ENCODE measurements at regions not wholly inside any gene's neighbourhood (a gene's known extent, or its start where the extent isn't known, plus 50 kb on each side); places are given as distances from the start of the nearest gene placed in this dataset.

DNA sequence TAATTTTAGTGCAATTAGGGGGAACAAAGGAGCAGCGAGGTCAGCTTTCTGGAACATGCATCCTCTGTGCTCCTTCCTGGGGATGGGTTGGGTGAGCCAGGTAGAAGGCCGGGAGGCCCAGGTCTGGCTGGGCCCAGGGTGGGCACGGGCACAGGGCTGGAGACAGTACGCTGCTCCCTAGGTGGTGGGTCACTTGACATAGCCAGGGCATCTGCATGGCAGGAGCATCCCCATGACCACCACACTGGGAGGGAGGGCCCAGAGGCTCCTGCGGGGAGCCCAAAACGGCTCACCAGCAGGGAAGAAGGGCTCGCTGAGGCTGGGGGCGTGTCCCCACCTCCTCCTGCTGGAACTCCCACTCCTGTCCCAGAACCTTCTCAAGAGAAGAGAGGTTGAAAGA, 216.8 kb downstream of the NXNL2 start:
- no peak for ATAC-seq (replicated peaks in 1 of 4)
- WGBS (ENCODE audit: insufficient coverage), result 68% methylated on average over 4 of the region's 8 CpGs

DNA sequence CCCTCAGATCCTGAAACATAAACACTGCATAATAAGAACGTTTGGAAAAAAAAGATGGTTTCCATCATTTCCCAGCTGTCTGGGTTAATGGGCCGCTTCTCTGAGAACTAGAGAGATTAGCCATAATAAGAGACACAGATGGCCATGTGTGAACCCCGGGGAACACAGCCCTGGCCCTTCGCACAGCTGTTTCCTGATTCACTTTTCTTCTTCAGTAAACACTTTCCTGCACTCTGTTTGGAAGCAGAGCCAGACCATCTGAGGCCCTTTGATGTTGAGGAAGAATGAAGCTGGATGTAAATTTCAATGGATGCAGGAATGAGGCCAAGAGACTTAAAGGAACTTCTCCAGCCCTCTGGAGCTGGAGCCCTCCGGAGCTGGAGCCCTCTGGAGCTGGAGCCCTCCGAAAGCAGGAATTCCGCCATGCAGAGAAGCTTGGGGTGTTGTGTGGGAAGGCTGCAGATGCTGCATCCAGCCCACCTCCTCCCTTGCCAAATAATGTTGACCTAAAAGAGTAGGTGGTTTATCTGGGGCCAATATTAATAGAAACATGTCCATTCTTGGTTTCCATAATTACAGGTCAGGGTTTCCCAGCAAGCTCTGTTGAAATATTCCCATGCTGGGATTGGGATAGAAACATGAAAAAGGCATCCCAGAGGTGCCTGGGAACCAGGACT, 218.9 kb downstream of the NXNL2 start:
- ATAC-seq (replicated peaks in 1 of 4), result no peak
- no peaks in the 10 kb centered on the region for H3K9me3 ChIP-seq
- H3K4me1 ChIP-seq (ENCODE audit: control insufficient read depth in 1 of 2, extremely low read depth in 1 of 2, insufficient read depth in 2 of 2, low read length in 2 of 2), result no peaks in the 10 kb centered on the region
- no peaks in the 10 kb centered on the region for H3K9me3 Mint-ChIP-seq
- H3K36me3 Mint-ChIP-seq, result no peaks in the 10 kb centered on the region
- no peaks in the 10 kb centered on the region for H3K4me1 Mint-ChIP-seq
- no peaks in the 10 kb centered on the region for H3K36me3 ChIP-seq (ENCODE audit: control insufficient read depth in 2 of 2, extremely low read depth in 1 of 2, insufficient read depth in 1 of 2, low read length in 1 of 2)
- no peak for DNase-seq
- H3K4me3 Mint-ChIP-seq, result no peak overlapping the region
- H3K27me3 ChIP-seq (replicated peaks in 1 of 2; ENCODE audit: control insufficient read depth in 2 of 2, extremely low read depth in 1 of 2, insufficient read depth in 2 of 2, low read length in 1 of 2), result peaks cover 0 to 25% of the 10 kb centered on the region in 2 experiments
- no peak overlapping the region for H3K27ac Mint-ChIP-seq
- 25% methylated on average over 2 of the region's 7 CpGs for WGBS (ENCODE audit: insufficient coverage)
- ChIA-PET POLR2A (no interaction called here), CTCF (no interaction called here)
- H3K4me3 ChIP-seq (ENCODE audit: control insufficient read depth in 1 of 2, extremely low read depth in 1 of 2, low read length in 1 of 2), result no peak overlapping the region
- H3K27me3 Mint-ChIP-seq, result peaks cover 19 to 20% of the 10 kb centered on the region in 2 donors
- H3K27ac ChIP-seq (ENCODE audit: low read length), result no peak overlapping the region

More for the DNA sequence above, 216.8 kb downstream of the NXNL2 start:
- Mint-ChIP-seq H3K4me1 (no peaks in the 10 kb centered on the region), H3K27me3 (peaks cover 7 to 9% of the 10 kb centered on the region in 2 donors), H3K4me3 (no peak overlapping the region), H3K36me3 (no peaks in the 10 kb centered on the region), H3K27ac (no peak overlapping the region), H3K9me3 (no peaks in the 10 kb centered on the region)
- Histone ChIP-seq H3K9me3 (no peaks in the 10 kb centered on the region), H3K27me3 (replicated peaks in 1 of 2; ENCODE audit: control insufficient read depth in 2 of 2, extremely low read depth in 1 of 2, insufficient read depth in 2 of 2, low read length in 1 of 2) (peaks cover 0 to 13% of the 10 kb centered on the region in 2 experiments), H3K36me3 (ENCODE audit: control insufficient read depth in 2 of 2, extremely low read depth in 1 of 2, insufficient read depth in 1 of 2, low read length in 1 of 2) (no peaks in the 10 kb centered on the region), H3K27ac (ENCODE audit: low read length) (no peak overlapping the region), H3K4me3 (ENCODE audit: control insufficient read depth in 1 of 2, extremely low read depth in 1 of 2, low read length in 1 of 2) (no peak overlapping the region), H3K4me1 (ENCODE audit: control insufficient read depth in 1 of 2, extremely low read depth in 1 of 2, insufficient read depth in 2 of 2, low read length in 2 of 2) (no peaks in the 10 kb centered on the region)
- no peak for DNase-seq
- ChIA-PET CTCF (no interaction called here), POLR2A (no interaction called here)

DNA sequence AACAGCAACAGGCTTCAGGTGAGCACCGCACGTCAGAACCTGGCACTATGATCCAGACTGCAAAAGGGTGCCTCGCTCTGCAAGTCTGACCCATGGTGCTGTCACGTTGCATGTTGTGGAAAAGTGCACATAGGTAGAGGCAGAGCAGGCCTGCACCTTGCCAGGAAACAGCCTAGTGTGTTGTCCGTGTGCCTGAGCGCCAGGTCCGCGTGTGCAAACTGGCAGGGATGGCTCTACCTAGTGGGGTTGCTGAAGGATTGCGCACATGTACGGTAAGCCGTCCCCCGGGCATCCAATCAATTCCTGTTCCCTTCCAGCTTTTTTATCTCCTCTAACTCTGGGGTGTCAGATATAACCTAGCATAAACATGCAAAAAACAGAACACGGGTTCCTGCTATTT, 219.5 kb downstream of the NXNL2 start:
- ATAC-seq (replicated peaks in 1 of 4) (no peak), DNase-seq (no peak)
- Mint-ChIP-seq H3K4me3 (no peak overlapping the region), H3K27ac (no peak overlapping the region), H3K27me3 (peaks cover 21 to 26% of the 10 kb centered on the region in 2 donors), H3K36me3 (no peaks in the 10 kb centered on the region), H3K4me1 (no peaks in the 10 kb centered on the region), H3K9me3 (no peaks in the 10 kb centered on the region)
- WGBS (ENCODE audit: insufficient coverage), result 84% methylated on average over 11 of the region's 13 CpGs
- no peak overlapping the region for H3K4me3 ChIP-seq (ENCODE audit: control insufficient read depth in 1 of 2, extremely low read depth in 1 of 2, low read length in 1 of 2)
- POLR2A ChIA-PET, result no interaction called here
- peaks cover 0 to 25% of the 10 kb centered on the region in 2 experiments for H3K27me3 ChIP-seq (replicated peaks in 1 of 2; ENCODE audit: control insufficient read depth in 2 of 2, extremely low read depth in 1 of 2, insufficient read depth in 2 of 2, low read length in 1 of 2)
- no peaks in the 10 kb centered on the region for H3K36me3 ChIP-seq (ENCODE audit: control insufficient read depth in 2 of 2, extremely low read depth in 1 of 2, insufficient read depth in 1 of 2, low read length in 1 of 2)
- no peaks in the 10 kb centered on the region for H3K4me1 ChIP-seq (ENCODE audit: control insufficient read depth in 1 of 2, extremely low read depth in 1 of 2, insufficient read depth in 2 of 2, low read length in 2 of 2)
- H3K9me3 ChIP-seq, result no peaks in the 10 kb centered on the region
- CTCF ChIA-PET, result no interaction called here
- H3K27ac ChIP-seq (ENCODE audit: low read length), result no peak overlapping the region

DNA sequence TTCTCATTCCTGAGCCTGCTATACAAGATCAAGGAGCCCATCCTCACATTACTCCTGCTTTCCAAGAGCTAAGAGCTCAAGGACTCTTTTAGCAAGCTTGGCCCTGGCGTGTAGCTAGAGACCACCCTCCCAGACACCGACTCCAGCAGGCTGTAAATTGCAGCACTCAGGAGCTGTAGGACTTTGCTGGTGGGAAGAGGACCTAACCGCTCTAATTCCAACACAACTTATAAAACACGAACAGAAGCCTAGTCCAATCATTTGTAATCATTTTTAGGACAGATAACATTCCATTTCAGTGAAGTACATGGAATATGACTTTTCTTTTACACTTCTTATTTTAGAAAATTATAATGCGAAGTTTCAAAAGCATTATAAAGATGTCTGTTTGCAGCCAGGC, 219.9 kb downstream of the NXNL2 start:
- WGBS (ENCODE audit: insufficient coverage), result 93% methylated on average over 3 of the region's 5 CpGs
- no peaks in the 10 kb centered on the region for H3K4me1 Mint-ChIP-seq
- ATAC-seq (replicated peaks in 1 of 4), result no peak

DNA sequence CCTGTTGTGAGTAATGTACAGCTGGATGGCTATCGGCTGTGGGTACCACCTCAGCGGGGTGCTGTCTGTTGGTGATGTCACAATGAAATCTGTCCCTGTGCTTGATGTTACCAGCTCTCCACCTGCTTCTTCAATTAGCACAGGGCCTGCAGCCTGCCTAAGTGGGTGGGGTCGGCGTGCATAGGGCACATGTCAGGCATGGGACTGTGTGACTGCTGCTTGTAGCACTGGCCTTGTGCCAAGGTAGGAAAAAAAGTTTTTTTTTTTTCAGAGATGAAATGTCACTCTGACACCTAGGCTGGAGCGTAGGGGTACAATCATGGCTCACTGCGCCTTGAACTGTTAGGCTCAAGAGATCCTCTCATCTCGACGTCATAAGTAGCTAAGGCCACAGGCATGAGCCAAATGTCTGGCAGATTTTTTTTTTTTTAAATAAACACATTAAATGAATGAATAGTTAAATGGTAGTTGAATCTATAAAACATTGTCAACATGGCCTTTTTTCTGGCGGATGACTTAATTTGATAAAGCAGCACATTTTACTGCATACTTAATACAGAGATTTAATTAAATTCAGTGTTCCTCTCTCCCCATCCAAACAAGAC, 222.5 kb downstream of the NXNL2 start:
- Histone ChIP-seq H3K27me3 (replicated peaks in 1 of 2; ENCODE audit: control insufficient read depth in 2 of 2, extremely low read depth in 1 of 2, insufficient read depth in 2 of 2, low read length in 1 of 2) (peaks cover 0 to 21% of the 10 kb centered on the region in 2 experiments), H3K9me3 (no peaks in the 10 kb centered on the region), H3K4me3 (ENCODE audit: control insufficient read depth in 1 of 2, extremely low read depth in 1 of 2, low read length in 1 of 2) (no peak overlapping the region), H3K27ac (ENCODE audit: low read length) (no peak overlapping the region), H3K36me3 (ENCODE audit: control insufficient read depth in 2 of 2, extremely low read depth in 1 of 2, insufficient read depth in 1 of 2, low read length in 1 of 2) (no peaks in the 10 kb centered on the region), H3K4me1 (ENCODE audit: control insufficient read depth in 1 of 2, extremely low read depth in 1 of 2, insufficient read depth in 2 of 2, low read length in 2 of 2) (no peaks in the 10 kb centered on the region)
- Mint-ChIP-seq H3K4me1 (no peaks in the 10 kb centered on the region), H3K36me3 (no peaks in the 10 kb centered on the region), H3K9me3 (no peaks in the 10 kb centered on the region), H3K27ac (no peak overlapping the region), H3K27me3 (peaks cover 38 to 40% of the 10 kb centered on the region in 2 donors), H3K4me3 (no peak overlapping the region)
- POLR2A ChIA-PET, result no interaction called here
- 92% methylated on average over 4 of the region's 9 CpGs for WGBS (ENCODE audit: insufficient coverage)
- DNase-seq (no peak), ATAC-seq (replicated peaks in 1 of 4) (no peak)
- CTCF ChIA-PET, result no interaction called here

More for the DNA sequence above, 219.9 kb downstream of the NXNL2 start:
- H3K9me3 ChIP-seq, result no peaks in the 10 kb centered on the region
- no peaks in the 10 kb centered on the region for H3K36me3 Mint-ChIP-seq
- H3K4me3 Mint-ChIP-seq, result no peak overlapping the region
- peaks cover 0 to 25% of the 10 kb centered on the region in 2 experiments for H3K27me3 ChIP-seq (replicated peaks in 1 of 2; ENCODE audit: control insufficient read depth in 2 of 2, extremely low read depth in 1 of 2, insufficient read depth in 2 of 2, low read length in 1 of 2)
- H3K4me1 ChIP-seq (ENCODE audit: control insufficient read depth in 1 of 2, extremely low read depth in 1 of 2, insufficient read depth in 2 of 2, low read length in 2 of 2), result no peaks in the 10 kb centered on the region
- H3K4me3 ChIP-seq (ENCODE audit: control insufficient read depth in 1 of 2, extremely low read depth in 1 of 2, low read length in 1 of 2), result no peak overlapping the region
- no peaks in the 10 kb centered on the region for H3K9me3 Mint-ChIP-seq
- DNase-seq, result no peak
- no peaks in the 10 kb centered on the region for H3K36me3 ChIP-seq (ENCODE audit: control insufficient read depth in 2 of 2, extremely low read depth in 1 of 2, insufficient read depth in 1 of 2, low read length in 1 of 2)
- H3K27me3 Mint-ChIP-seq, result peaks cover 23 to 30% of the 10 kb centered on the region in 2 donors
- no peak overlapping the region for H3K27ac Mint-ChIP-seq
- POLR2A ChIA-PET, result interaction anchor here in 1 of 2 donors (0.7 kb wide), 1 partner anchor 9 kb away, joined by 10 read pairs; no protein-coding TSS in a partner anchor
- CTCF ChIA-PET, result no interaction called here
- H3K27ac ChIP-seq (ENCODE audit: low read length), result no peak overlapping the region

DNA sequence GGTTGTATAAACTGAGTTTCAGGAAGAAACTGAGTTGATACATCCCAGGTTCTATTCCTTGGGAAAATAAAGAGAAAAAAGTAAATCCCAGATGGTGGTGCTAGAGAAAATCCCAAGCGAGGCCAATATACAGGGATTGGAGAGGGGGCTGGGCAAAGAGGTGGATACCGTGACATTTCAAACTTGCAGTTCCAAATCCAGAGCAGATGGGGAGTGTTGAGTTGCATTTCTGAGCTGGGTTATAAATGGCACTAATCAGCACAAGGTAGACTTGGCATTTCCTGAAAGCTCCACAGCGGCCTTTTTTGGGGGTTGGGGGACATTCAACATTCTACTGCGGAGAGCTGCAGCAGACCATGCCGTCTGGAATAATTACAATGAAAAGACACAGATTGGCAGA, 224.4 kb downstream of the NXNL2 start:
- Histone ChIP-seq H3K4me3 (ENCODE audit: control insufficient read depth in 1 of 2, extremely low read depth in 1 of 2, low read length in 1 of 2) (no peak overlapping the region), H3K9me3 (no peaks in the 10 kb centered on the region), H3K27me3 (replicated peaks in 1 of 2; ENCODE audit: control insufficient read depth in 2 of 2, extremely low read depth in 1 of 2, insufficient read depth in 2 of 2, low read length in 1 of 2) (peaks cover 0 to 14% of the 10 kb centered on the region in 2 experiments), H3K4me1 (ENCODE audit: control insufficient read depth in 1 of 2, extremely low read depth in 1 of 2, insufficient read depth in 2 of 2, low read length in 2 of 2) (no peaks in the 10 kb centered on the region), H3K36me3 (ENCODE audit: control insufficient read depth in 2 of 2, extremely low read depth in 1 of 2, insufficient read depth in 1 of 2, low read length in 1 of 2) (no peaks in the 10 kb centered on the region), H3K27ac (ENCODE audit: low read length) (no peak overlapping the region)
- DNase-seq (no peak), ATAC-seq (replicated peaks in 1 of 4) (no peak)
- WGBS (ENCODE audit: insufficient coverage), result 100% methylated on average over 3 of the region's 5 CpGs
- Mint-ChIP-seq H3K4me1 (no peaks in the 10 kb centered on the region), H3K36me3 (no peaks in the 10 kb centered on the region), H3K27me3 (peaks cover 38 to 43% of the 10 kb centered on the region in 2 donors), H3K4me3 (no peak overlapping the region), H3K9me3 (no peaks in the 10 kb centered on the region), H3K27ac (no peak overlapping the region)
- POLR2A ChIA-PET, result no interaction called here
- CTCF ChIA-PET, result no interaction called here

Data from T-cell (primary cell).